Activated T-helper 9 cell treated with anti-CD3 and anti-CD28 coated beads, Interleukin-2, amount 50 U/mL, for 16 hours (primary cell): ENCODE measurements at regions not wholly inside any gene's neighbourhood (a gene's known extent, or its start where the extent isn't known, plus 50 kb on each side); places are given as distances from the start of the nearest gene placed in this dataset.
"Not testable (repeated sequence)": the region's sequence is repeated elsewhere in the genome, so short reads cannot be mapped to it uniquely, and the experiment has no call there.

Experiments used
- DNase-seq: peaks from one replicate; pipeline ENCODE4 v3.0.0-alpha.2; 2020; ENCODE audit warnings: low read depth

- no peak for DNase-seq
Observed at GRCh38 chr11:86861810-86862209, 61.5 kb downstream of the PRSS23 start.

DNA sequence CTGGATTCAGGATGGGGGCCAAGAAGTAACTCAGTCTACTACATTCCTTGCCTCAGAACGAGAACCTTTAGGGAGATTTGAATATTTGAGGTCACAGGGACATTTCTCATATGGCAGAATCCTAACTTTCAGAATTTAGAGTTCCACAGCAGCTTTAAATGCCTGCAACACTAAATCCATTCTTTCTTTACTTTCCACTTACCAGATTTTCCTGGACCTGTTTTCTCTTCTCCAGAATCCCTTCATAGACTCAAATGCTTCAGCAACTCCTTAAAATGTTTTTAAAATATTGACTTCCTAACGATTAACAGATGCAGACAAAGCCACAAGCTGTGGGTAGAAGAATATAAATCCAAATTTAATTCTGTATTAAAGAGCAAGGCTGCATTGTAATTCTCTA lies 63.1 kb downstream of the PRSS23 start:
- no peak for DNase-seq

- DNase-seq, result no peak
Observed at GRCh38 chr11:86865436-86865835, 65.1 kb downstream of the PRSS23 start.

DNA sequence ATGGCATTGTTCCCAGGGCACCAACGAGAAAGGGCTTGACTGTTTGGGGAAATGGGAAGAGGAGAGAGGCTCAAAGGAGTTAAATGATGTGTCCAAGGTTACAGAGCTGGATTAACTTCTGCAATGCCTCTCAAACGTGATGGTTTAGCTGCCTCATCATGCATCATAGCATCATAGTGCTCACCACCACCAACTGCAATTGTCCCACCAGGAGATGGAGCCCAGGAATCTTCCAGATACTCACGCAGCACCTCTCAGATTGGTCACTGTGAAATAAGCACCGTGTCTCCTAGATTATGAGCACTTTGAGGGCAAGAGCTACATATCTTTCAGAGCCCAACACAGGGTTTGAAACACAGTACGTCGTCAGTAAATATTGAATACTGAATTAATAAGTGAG lies 69.2 kb downstream of the PRSS23 start:
- no peak for DNase-seq

GRCh38 chr11:86869966-86870570 lies 69.7 kb downstream of the PRSS23 start:
- DNase-seq, result peak; percentile 4

- DNase-seq, result no peak
Observed at GRCh38 chr11:86873573-86874083, 73.3 kb downstream of the PRSS23 start.

DNA sequence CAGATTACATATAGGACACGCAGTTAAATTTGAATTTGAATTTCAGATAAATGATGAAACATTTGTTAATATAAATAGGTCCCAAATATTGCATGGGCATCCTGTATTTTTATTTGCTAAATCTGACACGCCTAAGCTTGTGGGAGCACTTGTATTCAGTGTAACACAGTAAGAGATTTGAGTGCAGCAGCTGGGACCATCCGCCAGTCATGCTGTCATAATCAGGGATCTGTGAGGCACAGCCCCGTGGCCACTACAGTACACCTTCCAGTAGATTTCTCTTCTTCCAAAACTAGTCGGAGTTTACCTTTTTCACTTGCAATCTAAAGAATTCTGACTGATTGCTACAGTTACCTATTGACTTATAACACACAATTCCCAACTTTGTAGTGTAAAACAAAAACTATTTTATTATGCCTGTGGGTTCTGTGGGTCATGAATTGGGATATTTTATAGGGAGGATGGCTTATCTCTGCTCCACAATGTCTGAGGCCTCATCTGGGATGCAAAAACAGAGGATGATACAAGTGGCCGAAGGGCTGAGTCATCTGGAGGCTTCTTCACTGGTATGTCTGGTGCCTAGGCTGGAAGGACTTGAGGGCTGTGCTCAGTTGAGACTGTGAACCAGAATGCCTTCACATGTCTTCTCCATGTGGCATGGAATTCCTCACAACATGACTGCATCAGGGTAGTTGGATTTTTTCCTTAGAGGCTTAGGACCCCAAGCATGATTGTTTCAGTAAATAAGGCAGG lies 74.1 kb downstream of the PRSS23 start:
- DNase-seq, result no peak

- no peak for DNase-seq
Observed at GRCh38 chr11:86876716-86877234, 76.4 kb downstream of the PRSS23 start.

DNA sequence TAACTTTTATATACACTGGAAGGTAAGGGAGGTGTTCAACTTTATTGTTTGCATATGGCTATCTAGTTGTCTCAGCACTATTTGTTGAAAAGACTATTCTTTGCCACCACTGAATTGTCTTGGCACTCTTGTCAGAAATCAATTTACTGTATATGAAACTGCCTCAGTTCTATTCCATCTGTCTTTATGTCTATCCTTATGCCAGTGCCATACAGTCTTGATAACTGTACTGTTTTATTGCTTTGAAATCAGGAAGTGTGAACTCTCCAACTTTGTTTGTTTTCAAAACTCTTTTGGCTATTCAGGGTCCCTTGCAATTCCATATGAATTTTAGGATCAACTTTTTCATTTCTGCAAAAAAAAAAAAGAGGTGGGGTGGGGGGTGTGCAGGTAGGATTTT lies 77.2 kb downstream of the PRSS23 start:
- no peak for DNase-seq

GRCh38 chr11:86879241-86879640 lies 76.0 kb downstream of the FZD4 start:
- not testable (repeated sequence) for DNase-seq

DNA sequence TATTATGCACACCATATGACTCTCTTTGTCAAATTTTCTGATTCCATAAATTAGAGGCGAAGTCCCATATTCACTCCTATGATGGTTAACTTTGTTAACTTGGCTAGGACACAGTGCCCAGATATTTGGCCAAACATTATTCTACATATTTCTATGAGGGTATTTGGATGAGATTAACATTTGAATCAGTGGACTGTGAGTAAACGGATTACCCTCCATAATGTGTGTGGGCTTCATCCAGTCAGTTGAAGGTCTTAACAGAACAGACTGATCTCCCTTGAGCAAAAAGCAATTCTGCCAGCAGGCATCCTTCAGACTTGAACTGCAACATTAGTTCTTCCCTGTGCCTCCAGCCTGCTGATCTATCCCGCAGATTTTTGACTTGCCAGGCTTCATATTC lies 69.9 kb downstream of the FZD4 start:
- DNase-seq, result no peak

DNA sequence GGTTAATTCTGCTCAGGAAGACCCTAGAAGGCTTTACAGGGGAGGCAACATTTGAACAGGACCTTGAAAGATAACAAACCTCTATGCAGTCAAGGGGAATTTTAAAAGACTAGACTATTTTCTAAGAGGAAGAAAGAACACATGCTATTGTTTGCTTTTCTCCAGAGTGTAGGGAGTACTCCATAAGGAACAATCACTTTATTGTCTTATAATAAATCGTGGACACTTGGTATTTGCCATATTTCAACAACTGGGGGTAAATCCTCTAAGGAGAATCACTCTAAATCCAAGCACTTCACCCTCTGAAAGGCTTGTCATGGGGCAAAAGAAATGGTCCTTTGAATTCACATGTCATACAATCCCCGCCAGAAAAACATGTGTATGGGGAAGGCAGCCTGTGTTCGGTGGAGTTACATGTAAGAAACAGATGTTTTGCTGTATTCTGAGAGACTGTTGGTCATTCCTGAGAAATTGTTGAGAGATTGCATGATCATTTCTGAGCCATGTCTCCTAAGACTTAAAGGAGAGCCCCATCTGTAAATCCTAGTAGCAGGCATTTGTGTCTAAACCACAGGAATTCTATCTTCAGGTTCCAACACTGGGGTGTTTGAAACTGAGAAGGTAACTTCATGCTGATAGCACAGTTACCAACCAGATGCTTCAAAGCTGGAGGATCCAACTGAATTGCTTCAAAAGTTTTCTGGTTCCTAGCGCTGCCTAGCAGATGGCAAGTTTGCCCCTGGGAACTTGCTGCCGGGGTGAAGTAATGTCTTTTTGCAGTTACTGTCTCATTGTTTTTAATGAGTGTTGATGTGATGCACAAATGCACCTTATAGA lies 66.8 kb downstream of the FZD4 start:
- DNase-seq, result no peak

DNA sequence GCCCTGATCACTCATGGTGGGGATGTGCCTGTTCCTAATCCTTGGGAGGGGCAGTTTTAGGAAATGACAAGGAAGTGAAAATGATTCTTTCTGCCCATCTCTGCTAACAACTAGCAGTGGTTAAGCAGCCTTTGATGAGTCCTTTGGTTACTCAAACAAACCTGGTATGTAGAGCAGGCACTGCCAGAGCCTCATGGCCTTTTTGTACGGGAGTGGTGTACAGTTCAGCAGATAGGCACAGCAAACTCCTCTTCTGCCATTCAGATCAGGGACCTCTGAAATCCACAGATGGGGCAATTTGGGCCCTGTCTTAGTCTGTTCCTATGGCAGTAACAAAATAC lies 66.2 kb downstream of the FZD4 start:
- DNase-seq, result no peak

DNA sequence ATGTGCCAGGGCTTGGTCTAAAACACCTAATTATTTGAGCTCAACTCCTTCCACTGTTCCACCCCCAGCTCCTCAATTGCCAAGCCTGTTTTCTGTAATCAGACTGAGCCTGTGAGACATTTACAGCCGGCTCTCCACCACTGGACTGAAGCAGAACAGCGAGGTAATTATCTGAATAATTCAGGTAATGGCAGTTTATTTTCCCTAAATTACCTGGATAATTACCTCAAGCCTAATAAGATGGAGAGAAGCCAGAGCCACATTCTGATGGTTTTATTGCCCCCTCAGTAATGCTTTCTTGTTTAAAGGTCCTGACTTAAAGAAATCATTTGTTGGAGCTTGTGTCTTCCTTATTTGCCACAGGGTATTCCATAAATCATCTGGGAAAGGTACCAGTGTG lies 64.2 kb downstream of the FZD4 start:
- DNase-seq, result no peak

GRCh38 chr11:86893235-86893634 lies 62.0 kb downstream of the FZD4 start:
- no peak for DNase-seq
